GM10248 (cell line): ENCODE measurements at regions not wholly inside any gene's neighbourhood (a gene's known extent, or its start where the extent isn't known, plus 50 kb on each side); places are given as distances from the start of the nearest gene placed in this dataset.

Experiments used
- CTCF ChIA-PET: fragments of 300-600 bp; sonication (Branson Sonifier 250); formaldehyde crosslinking; extraction: SDS; loops from one replicate; lab custom pipeline; 2021; ENCODE audit warnings: antibody characterized with exemption; lab: Yijun Ruan, JAX
- POLR2A ChIA-PET: fragments of 350-650 bp; sonication (Branson Sonifier 250); formaldehyde crosslinking; extraction: SDS; loops from one replicate; lab custom pipeline; 2020; ENCODE audit warnings: antibody characterized with exemption; lab: Yijun Ruan, JAX
- DNase-seq: peaks from one replicate; pipeline ENCODE4 v3.0.0; 2012; ENCODE audit errors: extremely low spot score
- TF ChIP-seq, protein P1 (sequence below): IDR thresholded peaks from 2 replicates; pipeline ENCODE4 v1.5.1; 2012; ENCODE audit warnings: mild to moderate bottlenecking, low read depth; ENCODE audit errors: extremely low read depth, missing control alignments, control extremely low read depth

DNA sequence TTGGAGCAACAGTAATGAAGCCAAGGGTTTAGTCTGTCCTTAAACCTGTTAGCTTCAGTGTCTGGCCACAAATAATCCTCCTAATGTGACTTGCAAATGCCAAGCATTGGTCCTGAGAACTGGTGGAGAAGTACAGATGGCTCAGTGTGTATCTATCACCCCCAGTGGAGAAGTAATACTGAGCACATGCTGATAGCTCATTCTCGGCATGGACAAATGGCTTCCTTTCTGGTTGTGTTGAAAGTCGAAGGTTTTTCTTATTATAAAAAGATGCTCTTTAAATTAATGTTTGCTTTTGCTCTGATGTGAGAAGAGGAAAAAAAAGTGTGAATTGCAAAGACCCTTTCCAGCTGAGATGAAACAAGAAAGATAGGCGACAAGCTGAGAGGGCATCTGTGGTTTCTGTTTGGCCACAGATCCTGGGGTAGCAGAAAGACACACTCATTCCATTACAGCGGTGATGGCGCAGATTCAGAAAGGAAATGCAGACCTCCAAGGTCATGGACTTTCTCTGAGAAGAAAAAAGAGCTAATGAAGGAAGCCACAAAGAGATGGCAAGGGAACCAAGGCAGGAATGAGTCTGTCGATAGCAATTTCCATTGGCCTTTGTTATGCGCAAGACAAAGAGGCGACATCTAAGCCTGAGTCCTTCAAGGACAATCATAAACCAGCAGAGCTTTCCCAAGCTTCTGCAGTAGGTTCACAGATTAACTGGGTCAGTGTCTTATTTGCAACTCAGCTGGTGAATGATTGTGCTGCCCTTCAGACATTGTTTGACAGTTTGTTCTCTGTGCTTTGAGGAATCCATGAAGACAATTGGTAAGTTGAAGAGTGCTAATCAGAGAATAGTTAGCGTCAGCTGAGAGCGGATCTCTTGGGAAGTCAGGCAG, 155.5 kb upstream of the RGS6 start:
- TF ChIP-seq, protein P1, sequence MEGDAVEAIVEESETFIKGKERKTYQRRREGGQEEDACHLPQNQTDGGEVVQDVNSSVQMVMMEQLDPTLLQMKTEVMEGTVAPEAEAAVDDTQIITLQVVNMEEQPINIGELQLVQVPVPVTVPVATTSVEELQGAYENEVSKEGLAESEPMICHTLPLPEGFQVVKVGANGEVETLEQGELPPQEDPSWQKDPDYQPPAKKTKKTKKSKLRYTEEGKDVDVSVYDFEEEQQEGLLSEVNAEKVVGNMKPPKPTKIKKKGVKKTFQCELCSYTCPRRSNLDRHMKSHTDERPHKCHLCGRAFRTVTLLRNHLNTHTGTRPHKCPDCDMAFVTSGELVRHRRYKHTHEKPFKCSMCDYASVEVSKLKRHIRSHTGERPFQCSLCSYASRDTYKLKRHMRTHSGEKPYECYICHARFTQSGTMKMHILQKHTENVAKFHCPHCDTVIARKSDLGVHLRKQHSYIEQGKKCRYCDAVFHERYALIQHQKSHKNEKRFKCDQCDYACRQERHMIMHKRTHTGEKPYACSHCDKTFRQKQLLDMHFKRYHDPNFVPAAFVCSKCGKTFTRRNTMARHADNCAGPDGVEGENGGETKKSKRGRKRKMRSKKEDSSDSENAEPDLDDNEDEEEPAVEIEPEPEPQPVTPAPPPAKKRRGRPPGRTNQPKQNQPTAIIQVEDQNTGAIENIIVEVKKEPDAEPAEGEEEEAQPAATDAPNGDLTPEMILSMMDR = no peak
- DNase-seq = no peak
- POLR2A ChIA-PET = no interaction called here
- CTCF ChIA-PET = interaction anchor here (0.7 to 2.7 kb wide), 3 partner anchors 9 to 24 kb away, joined by 3 to 11 read pairs (median 4); no protein-coding TSS in a partner anchor

DNA sequence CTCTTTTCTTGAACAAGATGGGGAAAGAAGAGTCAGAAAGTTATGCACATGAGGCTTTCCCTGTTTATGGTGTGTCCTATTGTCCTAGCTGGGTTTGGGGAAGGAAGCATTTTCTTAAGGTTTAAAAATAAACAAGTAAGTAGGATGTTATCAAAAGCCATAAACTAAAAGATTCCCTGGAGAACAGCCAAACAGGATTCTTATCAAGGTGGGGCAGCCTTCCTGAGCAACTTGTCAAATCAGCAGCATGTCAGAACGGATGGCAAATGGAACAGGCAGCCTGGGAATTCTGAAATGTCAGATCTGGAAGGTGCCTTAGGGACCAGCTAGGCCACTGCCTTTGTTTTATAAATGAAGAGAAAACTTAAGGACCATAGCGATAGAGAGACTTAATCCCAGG, 152.2 kb upstream of the RGS6 start:
- ChIA-PET CTCF (interaction anchor here (1.6 to 1.7 kb wide), 2 partner anchors 12 to 13 kb away, joined by 4 to 6 read pairs; no protein-coding TSS in a partner anchor), POLR2A (no interaction called here)
- DNase-seq = no peak
- TF ChIP-seq, protein P1 = no peak

DNA sequence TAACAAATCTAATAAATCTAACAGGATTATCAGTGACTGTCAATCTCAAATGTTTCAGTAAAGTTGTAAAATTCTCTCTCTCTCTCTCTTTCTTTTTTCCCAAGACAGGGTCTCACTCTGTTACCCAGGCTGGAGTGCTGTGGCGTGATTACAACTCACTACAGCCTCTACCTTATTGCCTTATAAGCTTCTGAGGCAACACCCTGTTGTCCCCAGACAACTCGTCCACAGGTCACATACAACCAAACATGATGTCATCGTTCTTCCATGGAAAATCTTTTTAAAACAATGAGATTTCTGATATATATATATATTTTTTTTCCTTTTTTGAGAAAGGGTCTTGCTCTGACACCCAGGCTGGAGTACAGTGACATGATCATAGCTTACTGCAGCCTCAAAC, 151.4 kb upstream of the RGS6 start:
- no peak for DNase-seq
- CTCF ChIA-PET = interaction anchor here (0.6 to 1.7 kb wide), 3 partner anchors 12 to 676 kb away, joined by 3 to 6 read pairs (median 4); no protein-coding TSS in a partner anchor
- POLR2A ChIA-PET = no interaction called here
- TF ChIP-seq, protein P1 = no peak

DNA sequence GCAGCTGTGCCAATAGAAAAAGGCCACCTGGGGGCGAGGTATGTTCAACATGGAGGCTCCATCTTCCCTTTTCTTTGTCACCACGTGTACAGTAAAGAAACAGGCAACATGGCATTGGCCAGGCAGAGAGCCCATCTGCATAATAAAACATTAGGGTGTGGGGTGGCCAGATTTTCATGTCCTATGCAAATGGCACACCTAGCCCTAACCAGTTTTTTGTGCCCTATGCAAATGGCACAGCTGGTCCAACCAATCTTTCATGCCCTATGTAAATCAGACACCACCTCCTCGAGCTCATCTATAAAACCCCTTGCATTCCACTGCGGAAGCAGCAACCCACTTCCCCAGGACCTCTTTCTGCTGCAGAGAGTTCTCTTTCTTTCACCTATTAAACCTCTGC, 149.1 kb upstream of the RGS6 start:
- POLR2A ChIA-PET = no interaction called here
- CTCF ChIA-PET = interaction anchor here (1.1 to 2.2 kb wide), 2 partner anchors 16 to 72 kb away, joined by 3 to 7 read pairs; no protein-coding TSS in a partner anchor
- DNase-seq = no peak
- TF ChIP-seq, protein P1 = no peak

DNA sequence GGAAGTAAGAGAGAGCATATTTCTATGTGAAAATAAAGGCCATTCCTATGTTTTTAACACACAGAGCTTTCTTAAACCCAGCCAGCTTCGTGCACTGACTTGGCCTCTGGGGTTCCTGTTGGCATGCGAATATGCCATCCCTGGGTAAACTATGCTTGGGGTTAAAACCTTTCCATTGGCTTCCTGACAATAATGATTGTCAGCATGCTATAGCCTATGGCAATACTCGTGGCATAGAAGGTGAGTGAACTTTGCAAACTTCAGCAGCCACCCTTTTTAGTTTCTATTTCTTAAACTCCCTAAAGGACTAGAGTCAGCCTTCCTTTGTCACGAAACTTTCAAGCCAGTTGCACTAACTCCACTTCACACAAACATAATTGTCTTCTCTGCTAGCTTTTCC, 148.4 kb upstream of the RGS6 start:
- TF ChIP-seq, protein P1 = no peak
- CTCF ChIA-PET = interaction anchor here (2.2 kb wide), 1 partner anchor 71 kb away, joined by 7 read pairs; no protein-coding TSS in a partner anchor
- POLR2A ChIA-PET = no interaction called here
- no peak for DNase-seq

DNA sequence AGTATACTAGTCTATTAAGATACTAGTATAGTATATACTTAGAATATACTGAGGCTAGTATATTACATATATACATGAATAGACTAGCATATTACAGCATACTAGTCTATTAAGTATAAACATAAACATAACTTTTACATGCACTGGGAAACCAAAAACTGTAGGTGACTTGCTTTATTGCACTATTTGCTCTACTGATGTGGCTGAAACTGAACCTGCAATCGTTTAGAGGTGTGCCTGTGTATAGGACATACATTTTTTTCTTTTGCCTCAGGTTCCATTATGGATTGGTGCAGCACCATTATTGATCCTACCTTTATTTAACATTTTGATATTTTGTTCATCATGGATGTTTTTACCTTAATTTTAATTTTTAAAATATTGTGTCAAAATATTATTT, 143.2 kb upstream of the RGS6 start:
- TF ChIP-seq, protein P1 = no peak
- POLR2A ChIA-PET = no interaction called here
- CTCF ChIA-PET = no interaction called here
- no peak for DNase-seq
